Hematopoietic multipotent progenitor cell treated with erythropoietin and hydrocortisone succinate and interleukin-3 and kit ligand, for 6 days (in vitro differentiated cells): ENCODE measurements at regions not wholly inside any gene's neighbourhood (a gene's known extent, or its start where the extent isn't known, plus 50 kb on each side); places are given as distances from the start of the nearest gene placed in this dataset.
A peak's percentile ranks its signal among the peaks of the same experiment; 100 is the strongest.

Source experiments
- DNase-seq: peaks from one replicate; pipeline ENCODE4 v3.0.0-alpha.2; 2015

DNA sequence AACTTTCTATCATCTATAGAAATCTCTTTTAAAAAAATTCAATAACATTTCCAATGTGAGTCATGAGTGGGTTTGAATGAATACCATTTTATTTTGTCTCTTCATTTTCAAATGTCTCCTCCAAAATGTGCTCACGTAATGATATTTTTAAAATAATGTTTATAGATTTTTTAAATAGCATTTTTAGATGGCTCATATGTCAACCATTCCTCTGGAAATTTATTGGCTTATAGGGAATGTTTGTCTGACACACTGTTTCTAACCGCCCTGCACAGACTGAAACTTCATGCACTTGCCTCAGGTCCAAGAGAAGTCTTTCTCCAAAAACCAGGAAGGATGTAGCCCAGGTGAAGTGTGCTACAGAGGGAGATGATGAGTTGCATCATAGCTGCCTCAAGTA, 88.8 kb upstream of the PLEKHG7 start:
- no peak for DNase-seq

DNA sequence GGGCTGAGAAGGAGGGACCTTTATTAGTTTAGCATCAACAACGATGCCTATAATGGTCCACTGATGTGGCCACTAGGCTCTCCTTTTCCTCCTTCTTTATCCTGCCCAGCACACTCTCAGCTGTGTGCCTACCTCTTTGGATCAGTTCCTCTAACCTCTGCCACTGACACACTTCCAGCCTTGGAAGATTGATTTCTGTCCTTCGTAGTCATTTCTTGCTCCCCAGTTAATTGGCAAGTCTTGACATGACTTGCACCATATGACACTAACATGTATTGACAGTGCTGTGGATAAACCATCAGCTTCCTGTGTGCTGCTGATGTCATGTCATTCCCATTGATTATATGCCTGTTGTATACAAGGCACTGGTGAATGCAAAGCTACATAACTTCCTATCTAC, 90.2 kb upstream of the PLEKHG7 start:
- DNase-seq = no peak

DNA sequence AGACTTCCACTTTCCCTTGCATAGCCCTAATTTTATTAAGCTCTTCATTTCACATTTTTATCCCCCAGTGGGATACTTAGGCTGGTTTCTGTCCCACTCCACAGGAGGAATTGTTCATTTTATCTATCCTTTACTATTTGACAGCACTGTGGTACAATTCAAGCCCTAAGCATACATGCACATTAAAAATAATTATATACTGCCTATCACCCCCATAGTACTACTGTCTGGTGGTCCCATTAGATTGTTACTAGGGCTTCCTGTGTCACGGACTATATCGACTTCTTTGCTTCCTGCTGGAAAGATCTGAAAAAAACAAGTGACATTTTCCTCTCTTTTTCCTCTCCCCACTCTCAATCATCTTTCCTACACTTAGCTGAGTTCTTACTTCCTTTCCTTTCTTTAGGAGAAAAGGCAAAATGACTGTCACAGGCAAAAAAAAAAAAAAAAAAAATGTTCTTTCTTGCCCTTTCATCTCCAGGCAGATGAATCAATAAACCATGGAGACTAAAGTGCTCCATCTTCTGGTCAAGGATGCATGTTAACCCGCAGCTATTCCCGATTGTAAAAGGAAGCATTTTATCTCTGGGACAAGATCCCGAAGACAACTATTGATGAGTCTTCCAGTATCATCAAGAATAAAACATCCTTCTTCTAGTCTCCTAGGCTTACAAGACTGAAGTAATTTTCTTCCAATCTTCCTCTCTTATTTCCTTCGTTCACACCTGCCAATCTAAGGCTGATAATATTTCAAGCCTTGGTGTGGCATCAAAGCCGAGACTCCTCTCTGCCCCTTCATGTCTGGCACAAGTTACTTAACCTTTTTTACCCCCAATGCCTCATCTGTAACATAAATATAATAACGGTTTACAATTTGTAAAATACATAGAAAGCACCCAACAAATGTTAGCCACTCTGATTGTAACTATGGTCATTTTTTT, 94.4 kb upstream of the PLEKHG7 start:
- peak; percentile 16 for DNase-seq

DNA sequence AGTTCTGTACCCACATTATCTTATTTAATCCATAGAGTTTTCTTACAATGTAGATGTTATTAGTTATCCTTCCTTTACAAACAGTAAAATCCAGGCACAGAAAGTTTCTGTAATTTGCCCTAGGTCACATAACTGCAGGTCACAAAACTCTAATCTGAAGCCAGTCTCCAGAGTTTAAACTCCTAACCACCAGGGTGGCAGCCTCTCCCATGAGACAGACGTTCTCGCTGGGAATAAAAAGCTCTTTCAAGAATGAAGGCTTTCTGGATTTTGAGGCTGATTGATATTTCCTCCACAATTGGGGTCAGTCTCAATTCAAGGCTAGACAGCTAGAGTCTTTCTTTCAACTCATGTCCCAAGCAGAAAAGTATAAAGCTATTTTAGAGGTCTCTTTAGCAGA, 95.8 kb upstream of the PLEKHG7 start:
- DNase-seq = no peak

DNA sequence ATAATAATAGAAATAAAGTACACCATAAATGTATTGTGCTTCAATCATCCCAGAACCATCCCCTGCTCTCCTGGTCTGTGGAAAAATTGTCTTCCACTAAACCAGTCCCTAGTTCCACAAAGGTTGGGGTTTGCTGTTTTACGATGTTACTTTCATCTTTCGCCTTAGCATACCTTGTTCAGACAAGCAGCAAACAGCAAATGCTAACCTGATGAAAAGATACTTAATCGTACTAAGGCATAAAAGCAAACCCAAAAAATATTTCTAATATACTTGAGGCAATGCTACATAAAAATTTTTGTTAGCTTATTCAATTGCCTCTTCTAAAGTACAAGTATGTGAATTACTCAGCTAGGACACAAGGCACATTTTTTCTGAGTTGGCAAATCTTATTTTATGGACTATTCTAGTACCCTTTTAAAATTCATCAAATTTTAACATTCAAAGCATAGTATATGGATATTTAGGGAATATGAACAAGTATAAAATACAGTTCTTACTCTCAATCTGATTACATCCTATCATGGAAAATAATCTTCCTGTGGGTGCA, 97.1 kb upstream of the PLEKHG7 start:
- DNase-seq = no peak

DNA sequence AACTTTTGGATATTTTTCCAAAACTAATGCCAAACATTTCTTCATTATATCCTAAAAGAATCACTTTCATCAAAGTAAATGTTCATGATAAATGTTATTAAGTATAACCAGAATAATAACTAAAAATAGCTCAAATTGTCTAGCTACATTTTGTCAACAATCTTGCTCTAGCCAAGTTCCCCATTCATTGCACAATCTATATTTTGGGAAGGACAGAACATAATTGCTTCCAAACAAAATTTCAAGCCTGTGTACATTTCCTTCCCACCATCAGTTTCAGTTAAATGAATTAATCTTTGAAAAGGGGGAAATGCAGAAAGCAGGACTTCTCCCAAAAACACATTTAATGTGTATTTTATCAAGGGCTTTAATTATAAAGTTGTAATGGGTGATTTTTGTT, 98.0 kb upstream of the PLEKHG7 start:
- no peak for DNase-seq

DNA sequence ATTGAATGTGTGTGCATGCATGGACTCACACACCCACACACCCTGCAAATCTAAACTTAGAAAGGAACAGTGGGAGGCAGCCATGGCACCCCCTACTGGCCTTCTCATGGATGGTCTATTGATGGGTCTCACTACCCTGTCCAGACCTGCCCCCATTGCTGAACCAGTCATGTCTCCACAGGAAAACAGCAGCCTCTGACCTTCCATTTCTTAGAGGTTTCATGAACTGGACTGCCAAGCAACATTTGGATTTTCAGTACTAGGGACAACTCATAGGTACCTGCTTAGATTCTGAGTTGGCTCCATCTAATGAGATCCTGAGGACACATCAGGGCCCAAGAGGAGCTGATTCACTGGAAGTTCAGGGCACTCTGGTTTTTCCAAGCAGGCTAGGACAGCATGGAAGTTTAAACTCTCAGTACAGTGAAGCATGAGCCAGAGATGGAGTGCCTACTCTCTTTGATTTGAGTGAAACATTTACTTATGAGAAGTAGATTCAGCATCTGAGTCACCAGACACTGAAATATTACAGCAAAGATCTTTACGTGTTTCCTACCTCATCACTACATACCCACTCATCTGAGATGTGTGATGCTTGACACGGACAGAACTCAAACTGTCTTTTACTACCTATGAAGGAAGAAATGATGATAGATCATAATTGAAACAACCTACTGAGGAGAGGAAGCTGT, 98.9 kb upstream of the PLEKHG7 start:
- no peak for DNase-seq

DNA sequence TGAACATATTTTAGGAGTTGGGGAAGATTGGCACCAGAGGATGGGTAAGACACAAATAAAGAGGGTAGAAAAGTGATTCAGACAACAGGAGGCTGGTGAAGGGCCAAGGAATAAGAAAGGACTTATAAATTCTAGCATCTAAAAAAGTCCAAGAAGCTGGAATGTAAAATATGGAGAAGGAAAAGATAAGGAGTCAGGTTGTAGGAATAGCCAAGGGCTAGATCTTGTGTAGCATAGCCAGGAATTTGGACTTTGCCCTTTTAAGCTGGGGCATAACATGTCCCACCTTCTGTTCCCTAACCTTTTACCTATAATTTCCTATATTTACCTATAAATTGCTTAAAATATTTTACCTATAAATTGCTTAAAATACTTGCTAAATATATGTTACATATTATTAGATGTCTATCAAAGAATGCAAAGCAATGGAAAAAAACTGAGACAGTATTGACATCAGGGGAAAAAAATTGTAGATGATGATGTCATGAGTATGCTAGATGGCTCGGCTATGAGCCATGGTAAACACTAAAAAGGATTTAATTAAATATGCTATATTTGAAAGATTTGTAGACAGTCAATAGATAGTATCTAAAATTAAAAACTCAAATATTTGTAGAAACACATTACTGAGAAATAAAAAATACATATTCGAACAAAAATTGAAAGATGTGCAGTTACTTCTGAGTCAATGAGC, 99.7 kb upstream of the PLEKHG7 start:
- DNase-seq = no peak

DNA sequence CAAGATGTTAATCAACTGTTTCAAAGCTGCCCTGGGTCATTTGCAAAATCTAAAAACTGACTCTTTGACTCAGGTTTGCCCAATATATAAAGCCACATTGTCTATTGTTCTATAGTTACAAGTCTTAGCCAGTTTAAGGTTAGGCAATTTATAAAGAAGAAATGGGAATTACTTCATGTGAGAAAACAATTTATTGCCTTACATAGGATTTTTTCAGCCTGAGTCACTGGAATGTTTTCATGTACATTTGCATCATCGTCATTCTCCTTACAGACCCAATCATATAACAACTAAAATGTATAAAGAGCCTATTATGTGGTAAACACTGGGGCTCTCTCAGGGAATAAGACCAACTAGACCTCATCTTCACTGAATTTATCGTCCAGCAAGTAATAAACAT, 100.3 kb upstream of the PLEKHG7 start:
- DNase-seq = no peak

DNA sequence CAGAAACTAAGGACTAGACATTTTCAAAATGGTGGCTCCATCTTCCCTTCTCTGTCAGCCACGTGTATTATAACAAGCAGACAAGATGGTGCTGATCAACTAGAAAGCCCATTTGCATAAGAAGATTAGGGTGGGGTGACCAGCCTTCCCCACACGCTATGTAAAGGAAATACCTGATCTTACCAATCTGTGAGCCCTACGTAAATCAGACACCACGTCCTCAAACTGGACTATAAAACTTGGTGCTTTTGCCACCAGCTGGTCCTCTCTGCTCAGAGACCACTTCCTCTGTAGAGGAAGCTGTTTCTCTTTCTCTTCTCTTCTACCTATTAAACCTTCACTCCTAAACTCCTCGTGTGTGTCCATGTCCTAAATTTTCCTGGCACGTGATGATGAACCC, 101.1 kb upstream of the PLEKHG7 start:
- DNase-seq = no peak

DNA sequence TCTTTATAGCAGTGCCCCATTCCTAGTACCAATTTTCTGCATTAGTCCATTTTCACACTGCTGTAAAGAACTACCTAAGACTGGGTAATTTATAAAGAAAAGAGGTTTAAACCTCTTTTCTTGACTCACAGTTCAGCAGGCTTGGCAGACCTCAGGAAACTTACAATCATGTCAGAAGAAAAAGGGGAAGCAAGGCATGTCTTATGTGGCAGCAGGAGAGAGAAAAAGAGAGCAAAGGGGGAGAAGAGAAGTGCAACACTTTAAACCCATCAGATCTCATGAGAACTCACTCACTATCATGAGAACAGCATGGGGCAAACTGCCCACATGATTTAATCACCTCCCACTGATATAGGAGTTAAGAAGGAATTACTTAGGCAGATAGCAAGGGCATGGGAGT, 101.6 kb upstream of the PLEKHG7 start:
- peak; percentile 2 for DNase-seq

DNA sequence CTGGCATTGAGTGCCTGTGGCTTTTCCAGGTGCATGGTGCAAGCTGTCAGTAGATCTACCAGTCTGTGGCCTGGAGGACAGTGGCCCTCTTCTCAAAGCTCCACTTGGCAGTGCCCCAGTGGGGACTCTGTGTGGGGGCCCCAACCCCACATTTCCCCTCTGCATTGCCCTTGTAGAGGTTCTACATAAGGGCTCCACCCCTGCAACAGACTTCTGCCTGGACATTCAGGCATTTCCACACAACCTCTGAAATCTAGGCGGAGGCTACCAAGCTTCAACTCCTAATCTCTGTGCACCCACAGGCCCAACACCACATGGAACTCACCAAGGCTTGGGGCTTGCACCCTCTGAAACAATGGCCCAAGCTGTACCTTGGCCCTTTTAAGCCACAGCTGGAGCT, 102.7 kb upstream of the PLEKHG7 start:
- DNase-seq = no peak

DNA sequence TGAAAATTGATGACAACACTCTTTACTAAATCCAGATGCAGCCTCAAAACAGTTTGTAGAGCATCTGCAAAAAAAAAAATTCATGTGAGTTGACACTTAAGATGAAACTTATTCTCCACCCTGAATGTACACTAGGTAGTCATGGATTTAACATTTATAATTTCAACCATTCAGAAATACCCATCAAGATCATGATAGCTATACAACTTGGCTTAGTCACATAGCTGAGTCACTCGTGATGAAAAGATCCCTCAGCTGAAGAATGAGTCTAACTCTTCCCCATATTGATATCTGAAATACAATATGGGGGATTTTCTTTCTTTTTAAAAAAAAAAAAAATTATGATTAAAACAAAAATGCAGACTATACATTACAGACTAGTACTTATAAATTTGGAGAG, 104.8 kb upstream of the PLEKHG7 start:
- DNase-seq = no peak

DNA sequence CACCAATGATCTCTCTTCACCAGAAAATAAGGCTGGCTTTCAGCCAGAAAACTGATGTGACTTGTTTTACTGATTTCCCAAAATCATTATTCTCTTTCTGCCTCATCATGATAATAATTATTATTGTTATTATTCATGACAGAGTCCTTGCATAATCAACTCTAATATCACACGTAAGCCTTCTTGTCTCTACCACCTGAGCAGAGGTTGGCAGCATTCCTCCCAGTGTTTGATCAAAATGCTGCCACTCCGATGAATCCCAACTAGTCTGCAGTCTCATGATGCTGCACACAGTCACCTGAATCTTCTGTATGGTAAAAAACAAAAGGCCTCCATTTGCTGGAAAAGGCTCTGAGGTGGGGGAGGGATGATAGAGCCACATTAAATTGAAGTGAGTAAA, 105.7 kb upstream of the PLEKHG7 start:
- no peak for DNase-seq

DNA sequence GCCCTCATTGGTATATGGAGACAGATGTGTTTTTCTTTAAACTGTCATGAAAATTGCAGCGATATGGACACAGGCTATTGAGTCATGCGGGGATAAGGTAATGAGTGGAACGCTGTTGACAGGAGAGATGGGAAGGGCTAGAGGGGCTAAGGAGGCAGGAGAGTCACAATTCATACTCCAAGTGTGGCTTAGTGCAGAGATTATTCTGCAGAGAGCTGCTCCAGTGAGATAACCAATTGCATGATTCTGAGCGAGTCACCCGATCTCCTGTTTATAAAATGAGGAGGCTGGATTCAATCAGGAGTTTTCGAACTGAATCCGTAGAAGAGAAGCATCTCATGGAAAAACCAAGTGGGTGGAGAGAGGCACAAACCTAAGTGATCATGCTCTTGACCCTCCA, 106.4 kb upstream of the PLEKHG7 start:
- DNase-seq = no peak

DNA sequence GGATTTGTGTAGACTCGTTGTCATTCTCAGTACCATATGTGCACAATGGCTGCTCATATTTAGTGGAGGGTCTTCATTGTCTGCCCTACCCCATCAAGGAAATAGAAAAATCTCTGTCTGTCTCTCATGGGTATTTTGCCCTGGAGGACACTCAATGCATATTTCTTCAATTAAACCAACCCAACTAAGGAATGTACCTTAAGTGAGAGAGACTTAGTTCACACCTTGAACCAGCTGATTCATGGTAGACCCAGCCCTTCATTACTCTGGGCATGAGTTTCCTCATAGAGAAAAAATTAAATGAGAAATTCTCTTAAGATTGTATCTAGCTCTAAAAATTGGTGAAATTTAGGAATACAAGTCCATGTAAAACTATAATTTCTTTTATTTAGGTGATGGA, 107.1 kb upstream of the PLEKHG7 start:
- DNase-seq = no peak

DNA sequence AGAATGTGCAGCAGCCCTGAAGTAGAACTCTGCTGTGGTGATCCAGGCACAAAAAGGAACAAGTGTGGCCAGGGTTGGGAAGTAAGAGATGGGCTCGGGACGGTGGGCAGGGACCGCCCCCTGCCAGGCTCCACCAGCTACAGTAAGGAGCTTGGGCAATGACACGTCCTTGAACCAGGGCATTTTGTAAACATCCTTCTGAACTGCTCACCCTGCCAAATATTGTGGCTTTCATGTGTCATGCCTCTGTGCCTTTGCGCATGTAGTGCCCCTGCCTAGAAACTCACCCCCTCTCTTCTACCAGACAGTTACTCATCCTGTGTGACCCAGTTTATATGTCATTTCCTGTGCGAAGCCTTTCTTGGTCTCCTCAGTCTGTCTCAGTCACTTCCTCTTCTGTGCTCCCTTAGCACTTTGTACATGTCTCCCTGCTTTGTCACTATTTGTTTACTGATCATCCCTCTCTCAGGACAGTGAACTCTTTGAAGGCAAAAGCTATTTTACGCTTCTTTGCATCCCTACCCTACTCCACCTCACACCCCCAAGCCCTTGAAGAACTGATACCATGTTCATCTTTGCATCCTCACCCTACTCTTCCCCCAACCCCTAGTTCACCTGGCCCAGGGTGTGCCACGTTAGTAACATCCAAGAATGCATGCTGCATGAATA, 108.9 kb upstream of the PLEKHG7 start:
- peak; percentile 21 for DNase-seq

DNA sequence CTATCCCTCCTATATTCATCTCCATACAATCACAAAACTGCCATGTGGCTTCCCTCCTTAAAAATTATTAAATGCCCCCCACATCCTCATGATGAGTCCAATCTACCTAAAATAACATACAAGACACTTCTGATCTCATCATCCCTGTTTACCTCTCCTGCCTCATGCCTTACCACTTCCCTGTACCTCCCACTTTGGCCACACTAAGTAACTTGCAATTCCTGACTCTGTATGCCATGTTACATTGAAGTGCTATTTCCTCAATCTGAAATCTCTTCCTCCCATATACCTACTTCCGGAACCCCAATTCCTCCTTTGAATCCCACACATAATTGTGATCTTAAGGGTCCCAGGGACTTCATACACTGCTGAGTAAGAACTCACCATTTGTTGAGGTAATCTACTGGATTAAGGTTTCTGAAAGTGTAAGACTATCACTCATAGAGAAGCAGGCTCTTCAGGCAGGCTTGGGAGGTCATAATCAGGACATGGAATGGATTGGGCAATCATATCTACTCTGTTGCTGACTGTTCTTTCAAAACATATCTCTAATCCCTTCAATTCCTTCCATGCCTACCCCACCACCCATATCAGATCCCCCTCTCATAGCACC, 117.6 kb upstream of the PLEKHG7 start:
- DNase-seq = no peak

DNA sequence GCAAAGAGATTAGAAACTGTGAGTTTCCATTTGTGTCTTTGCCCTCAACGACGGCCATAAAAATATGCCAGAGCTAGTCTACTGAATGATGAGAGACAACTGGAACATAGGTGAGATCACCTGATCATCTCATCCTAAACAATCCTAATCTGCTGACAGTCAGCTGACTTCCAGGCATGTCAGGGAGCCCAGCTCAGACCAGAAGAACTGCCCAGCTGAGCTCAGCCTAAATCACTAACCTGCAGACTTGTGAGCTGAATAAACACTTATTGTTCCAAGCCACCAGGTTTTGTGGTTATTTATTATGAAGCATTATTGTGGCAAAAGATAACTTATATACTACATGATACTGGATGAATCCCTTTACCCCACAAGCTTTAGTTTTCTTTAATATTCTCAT, 118.9 kb upstream of the PLEKHG7 start:
- no peak for DNase-seq

DNA sequence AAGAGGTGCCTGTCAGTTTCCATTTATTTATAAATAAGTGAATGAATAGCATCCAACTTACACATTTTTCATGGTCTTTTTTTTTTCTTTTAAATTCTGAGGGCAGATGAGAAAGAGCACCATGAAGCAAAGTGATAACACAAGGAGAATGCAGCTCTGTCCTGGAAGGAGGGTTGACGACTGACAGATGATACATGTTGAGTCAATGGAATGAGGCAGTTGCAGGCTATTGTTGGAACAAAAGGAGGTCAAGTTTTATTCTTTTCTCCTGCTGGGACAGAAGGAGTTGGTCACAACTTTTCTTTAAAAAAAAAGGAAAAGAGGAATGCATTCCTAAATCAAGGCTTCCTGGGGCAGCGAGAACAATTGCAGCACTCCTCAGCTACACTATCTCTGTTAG, 119.9 kb upstream of the PLEKHG7 start:
- DNase-seq = no peak

DNA sequence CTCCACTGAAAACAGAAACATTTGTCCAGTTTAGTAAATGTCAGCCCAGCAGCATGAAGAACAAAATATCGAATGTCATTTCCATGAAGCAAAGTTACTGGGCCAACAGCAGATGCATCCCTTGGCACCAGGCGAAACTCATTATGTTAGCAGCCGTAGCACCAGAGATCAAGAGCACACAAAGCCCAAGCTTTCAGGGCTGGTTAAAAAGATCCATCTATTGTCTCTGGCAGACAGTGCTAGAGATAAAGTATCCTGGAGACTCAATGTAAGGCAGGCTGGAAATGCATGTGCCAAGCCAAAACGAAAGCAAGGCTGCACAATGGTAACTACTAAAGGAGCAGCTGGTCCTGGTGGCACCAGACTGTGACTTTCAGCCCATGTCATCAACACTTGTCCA, 120.3 kb upstream of the PLEKHG7 start:
- no peak for DNase-seq

DNA sequence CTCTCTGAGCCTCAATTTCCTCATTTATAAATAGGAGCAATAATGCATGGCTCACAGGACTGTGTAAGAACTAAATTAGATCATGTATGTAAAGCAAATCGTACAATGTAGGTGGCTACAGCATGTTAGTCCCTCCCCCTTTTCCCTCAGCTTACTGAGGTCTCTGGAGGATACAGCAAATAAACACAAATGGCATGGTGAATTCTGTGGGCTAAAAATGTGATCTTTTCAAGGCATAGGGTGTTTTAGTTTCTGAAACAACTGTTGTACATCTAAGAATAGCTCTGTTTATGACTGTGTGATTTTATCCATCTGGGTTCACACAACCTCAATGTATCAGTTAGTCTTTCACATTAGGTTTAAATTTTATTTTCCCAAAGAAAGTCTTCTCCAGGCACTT, 121.2 kb upstream of the PLEKHG7 start:
- no peak for DNase-seq
